WI38 (cell line): ENCODE measurements at regions not wholly inside any gene's neighbourhood (a gene's known extent, or its start where the extent isn't known, plus 50 kb on each side); places are given as distances from the start of the nearest gene placed in this dataset.

Source experiments
- H3K4me3 ChIP-seq: 2 replicates; pipeline ENCODE4 v1.5.1; 2011; ENCODE audit warnings: low read depth, mild to moderate bottlenecking, control low read depth, low read length
- TF ChIP-seq, protein P1 (sequence below): IDR thresholded peaks from 2 replicates; pipeline ENCODE4 v1.5.1; 2012; ENCODE audit warnings: low read depth, mild to moderate bottlenecking, control low read depth, low read length

DNA sequence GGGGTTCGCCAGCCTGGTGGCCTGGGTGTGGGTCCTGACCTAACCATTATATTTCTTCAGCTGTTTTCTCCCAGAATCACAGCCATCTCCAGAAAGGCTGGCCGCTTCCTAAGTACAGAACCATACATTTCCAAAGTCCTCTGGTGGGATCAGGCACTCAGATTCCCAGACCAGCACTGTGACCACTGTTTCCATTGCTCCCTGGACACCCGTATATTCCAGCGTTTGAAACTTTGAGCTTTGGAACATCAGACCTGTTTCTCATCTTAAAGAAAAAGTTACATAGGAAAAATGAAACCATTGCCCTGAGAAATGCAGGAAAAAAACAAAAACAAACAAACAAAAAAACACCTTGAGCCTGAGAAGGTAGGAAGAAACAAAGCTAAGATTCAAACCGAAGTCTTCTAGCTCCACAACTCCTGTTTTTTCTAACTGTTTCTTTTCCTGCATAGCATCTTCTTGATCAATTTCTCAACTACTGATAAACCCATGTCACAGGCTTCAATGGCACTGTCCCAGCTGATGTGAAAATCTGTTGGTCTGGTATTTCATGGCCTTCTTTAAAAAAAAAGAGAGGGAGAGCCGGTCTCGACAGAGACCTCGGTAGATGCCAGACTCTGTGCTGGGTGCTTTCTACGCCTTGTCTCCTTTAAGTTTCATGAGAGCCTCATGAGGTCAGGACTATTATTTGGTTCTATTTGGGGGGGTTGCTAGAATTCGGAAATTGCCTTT lies 221.3 kb downstream of the TOMM20 start:
- H3K4me3 ChIP-seq = no peak overlapping the region
- TF ChIP-seq, protein P1, sequence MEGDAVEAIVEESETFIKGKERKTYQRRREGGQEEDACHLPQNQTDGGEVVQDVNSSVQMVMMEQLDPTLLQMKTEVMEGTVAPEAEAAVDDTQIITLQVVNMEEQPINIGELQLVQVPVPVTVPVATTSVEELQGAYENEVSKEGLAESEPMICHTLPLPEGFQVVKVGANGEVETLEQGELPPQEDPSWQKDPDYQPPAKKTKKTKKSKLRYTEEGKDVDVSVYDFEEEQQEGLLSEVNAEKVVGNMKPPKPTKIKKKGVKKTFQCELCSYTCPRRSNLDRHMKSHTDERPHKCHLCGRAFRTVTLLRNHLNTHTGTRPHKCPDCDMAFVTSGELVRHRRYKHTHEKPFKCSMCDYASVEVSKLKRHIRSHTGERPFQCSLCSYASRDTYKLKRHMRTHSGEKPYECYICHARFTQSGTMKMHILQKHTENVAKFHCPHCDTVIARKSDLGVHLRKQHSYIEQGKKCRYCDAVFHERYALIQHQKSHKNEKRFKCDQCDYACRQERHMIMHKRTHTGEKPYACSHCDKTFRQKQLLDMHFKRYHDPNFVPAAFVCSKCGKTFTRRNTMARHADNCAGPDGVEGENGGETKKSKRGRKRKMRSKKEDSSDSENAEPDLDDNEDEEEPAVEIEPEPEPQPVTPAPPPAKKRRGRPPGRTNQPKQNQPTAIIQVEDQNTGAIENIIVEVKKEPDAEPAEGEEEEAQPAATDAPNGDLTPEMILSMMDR = no peak

DNA sequence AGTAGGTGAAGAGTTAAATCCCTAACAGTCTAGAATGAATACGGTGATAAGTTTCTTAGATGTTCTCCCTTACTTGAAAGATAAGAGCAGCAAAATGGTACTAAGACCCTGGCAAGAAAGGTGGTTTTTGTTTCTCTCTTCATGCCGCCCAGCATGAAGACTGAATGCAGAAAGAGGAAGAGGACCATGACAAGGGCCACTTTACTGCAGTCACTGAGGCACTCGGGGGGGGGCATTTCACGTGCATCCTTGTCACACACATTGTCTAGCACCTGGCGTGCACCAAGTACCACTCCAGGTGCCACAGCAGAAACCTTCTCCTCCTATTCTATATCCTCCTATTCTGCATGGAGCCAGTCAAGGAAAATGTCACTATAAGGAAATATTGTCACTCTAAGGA lies 222.0 kb downstream of the TOMM20 start:
- TF ChIP-seq, protein P1 = no peak
- H3K4me3 ChIP-seq = no peak overlapping the region

DNA sequence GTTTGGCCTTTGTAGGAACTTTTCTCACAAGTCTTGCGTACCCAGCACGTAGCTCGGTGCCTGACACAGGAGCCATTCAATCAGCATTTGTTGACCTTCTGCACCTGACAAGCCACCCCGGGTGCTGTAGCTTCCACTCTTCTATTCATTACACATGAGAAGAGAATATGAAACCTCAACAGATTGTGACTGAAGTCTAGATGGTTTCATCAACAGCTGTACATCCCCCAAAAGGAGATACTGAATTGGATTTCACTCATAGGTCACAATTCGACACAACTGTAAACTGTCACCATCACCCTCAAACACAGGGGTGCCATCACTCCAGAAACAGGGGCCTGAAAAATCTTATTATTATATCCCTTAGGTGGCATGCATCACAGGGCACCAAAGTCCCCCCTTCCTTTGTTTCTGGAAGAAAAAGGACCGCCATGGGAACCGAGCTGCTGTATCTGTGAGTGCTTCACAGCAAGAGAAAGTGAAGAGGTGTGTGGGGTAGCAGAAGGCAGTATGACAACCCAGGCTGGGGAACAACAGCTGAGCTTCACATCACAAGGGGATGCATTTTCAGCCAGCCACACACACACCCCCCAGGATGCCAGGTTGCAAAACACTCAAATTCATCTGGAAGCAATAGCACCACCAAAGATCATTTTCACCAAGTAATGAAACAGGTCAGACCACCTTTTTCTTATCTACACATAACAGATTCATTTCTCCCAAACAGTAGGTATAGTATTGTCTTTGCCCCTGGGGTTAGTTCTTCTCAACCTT lies 225.7 kb downstream of the TOMM20 start:
- TF ChIP-seq, protein P1 = no peak
- H3K4me3 ChIP-seq = no peak overlapping the region

DNA sequence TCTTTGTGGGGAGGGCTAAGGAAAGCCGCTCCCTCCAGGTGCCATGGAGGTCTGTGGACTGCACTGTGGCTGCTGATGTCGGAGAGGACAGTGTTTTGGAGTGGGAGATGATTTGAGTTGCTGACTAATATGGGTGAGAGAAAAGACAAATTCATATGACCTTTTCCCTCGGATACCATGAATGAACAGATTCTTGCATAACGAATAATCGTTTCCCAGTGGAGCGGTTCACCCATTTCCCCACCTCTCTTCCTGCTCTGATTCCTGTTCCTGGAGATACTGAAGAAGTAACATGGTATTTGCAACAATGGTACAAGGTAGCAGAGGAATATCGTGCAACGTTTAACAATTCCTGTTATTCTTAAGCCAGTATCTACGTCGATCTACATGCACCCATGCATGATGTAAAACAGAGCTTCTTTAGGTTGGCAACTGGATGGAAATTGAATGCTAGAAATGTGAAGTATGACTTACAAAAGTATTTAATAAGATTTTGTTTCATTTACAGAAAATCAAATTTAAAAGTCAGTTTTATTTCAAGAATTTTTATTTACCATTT lies 227.1 kb downstream of the TOMM20 start:
- TF ChIP-seq, protein P1 = no peak
- H3K4me3 ChIP-seq = no peak overlapping the region

DNA sequence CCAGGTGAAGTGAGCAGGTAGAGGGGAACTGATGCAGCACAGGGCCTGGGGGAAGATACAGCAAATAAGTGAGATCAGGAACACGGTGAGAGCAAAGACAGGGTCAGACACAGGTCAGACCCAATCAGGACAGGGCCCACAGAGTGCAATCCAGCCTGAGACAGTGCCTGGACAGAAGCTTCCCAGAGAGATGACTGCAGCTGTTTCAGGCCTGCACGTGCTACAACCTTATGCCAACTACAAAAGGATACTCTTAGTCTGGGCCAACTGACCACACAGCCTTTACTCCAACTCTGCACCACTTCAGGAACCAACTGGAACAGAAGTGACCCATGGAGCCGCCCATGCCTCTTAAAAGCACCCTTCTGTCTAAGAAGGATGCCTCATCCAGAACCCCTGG lies 228.0 kb downstream of the TOMM20 start:
- no peak overlapping the region for H3K4me3 ChIP-seq
- TF ChIP-seq, protein P1 = no peak

DNA sequence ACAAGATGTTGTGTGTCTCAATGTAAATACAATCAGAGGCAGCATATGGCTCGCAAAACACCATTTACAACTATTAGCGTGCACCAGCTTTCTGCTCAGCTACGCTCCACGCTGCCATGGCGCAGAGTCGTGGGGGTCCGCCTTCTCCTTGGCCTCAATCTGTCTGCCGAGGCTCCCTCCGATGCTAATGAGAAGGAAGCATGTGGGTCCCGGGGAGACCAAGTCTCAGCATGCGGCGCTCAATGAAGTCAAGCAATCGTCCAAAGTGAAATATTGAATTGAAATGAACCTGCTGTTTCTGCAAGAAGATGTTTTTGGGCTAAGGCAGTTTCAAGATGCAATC lies 228.9 kb downstream of the TOMM20 start:
- TF ChIP-seq, protein P1 = no peak
- H3K4me3 ChIP-seq = no peak overlapping the region
